Liver (tissue), 8 donors: ENCODE measurements at regions not wholly inside any gene's neighbourhood (a gene's known extent, or its start where the extent isn't known, plus 50 kb on each side); places are given as distances from the start of the nearest gene placed in this dataset.

Experiments used
- DNase-seq: peaks from one replicate; pipeline ENCODE4 v3.0.0-alpha.2; 2017; ENCODE audit warnings: low spot score
- H3K27ac ChIP-seq, 2 donors: one replicate each; pipeline ENCODE4 v1.7.0; 2013; ENCODE audit warnings: inconsistent platforms in 2 of 2, low read length in 2 of 2, control low read depth in 1 of 2, low read depth in 1 of 2, mild to moderate bottlenecking in 1 of 2
- H3K27me3 ChIP-seq, 4 donors: one replicate each; pipeline versions ENCODE4 v1.6.1 to v1.7.0; 2013; ENCODE audit warnings: low read length in 3 of 4, inconsistent platforms in 1 of 4, mild to moderate bottlenecking in 1 of 4, moderate library complexity in 1 of 4; ENCODE audit not compliant: control insufficient read depth in 4 of 4, insufficient read depth in 4 of 4
- H3K36me3 ChIP-seq, 4 donors: one replicate each; pipeline versions ENCODE4 v1.6.1 to v1.7.0; 2013; ENCODE audit warnings: low read length in 3 of 4, mild to moderate bottlenecking in 3 of 4, low read depth in 1 of 4, moderate library complexity in 1 of 4; ENCODE audit not compliant: control insufficient read depth in 4 of 4, insufficient read depth in 3 of 4
- H3K4me1 ChIP-seq, 4 donors: one replicate each; pipeline versions ENCODE4 v1.6.1 to v1.7.0; 2013; ENCODE audit warnings: low read length in 3 of 4, mild to moderate bottlenecking in 3 of 4, moderate library complexity in 1 of 4; ENCODE audit not compliant: control insufficient read depth in 4 of 4, insufficient read depth in 4 of 4
- H3K4me3 ChIP-seq, 3 donors: one replicate each; pipeline versions ENCODE4 v1.6.1 to v1.7.0; 2013; ENCODE audit warnings: low read length in 3 of 3, control low read depth in 1 of 3, low read depth in 1 of 3, mild to moderate bottlenecking in 1 of 3
- H3K9ac ChIP-seq, 2 donors: one replicate each; pipeline ENCODE4 v1.7.0; 2013; ENCODE audit warnings: low read length in 2 of 2, mild to moderate bottlenecking in 2 of 2, moderate library complexity in 2 of 2, control low read depth in 1 of 2, low read depth in 1 of 2
- H3K9me3 ChIP-seq, 4 donors: one replicate each; pipeline versions ENCODE4 v1.6.1 to v1.7.0; 2013; ENCODE audit warnings: low read length in 3 of 4; ENCODE audit not compliant: control insufficient read depth in 4 of 4
- EGR1 ChIP-seq, 2 donors: IDR thresholded peaks; 2 replicates each; pipeline ENCODE4 v1.6.1; 2016 to 2018; ENCODE audit warnings: antibody characterized with exemption in 2 of 2, low read depth in 2 of 2
- FOXA1 ChIP-seq: IDR thresholded peaks from 2 replicates; pipeline ENCODE4 v1.6.1; 2016; ENCODE audit warnings: antibody characterized with exemption
- FOXA2 ChIP-seq: IDR thresholded peaks from 2 replicates; pipeline ENCODE4 v1.6.1; 2016; ENCODE audit warnings: antibody characterized with exemption
- GABPA ChIP-seq, 2 donors: IDR thresholded peaks in 1 of 2; conservative IDR thresholded peaks in 1 of 2; 2 replicates each; pipeline ENCODE4 v1.6.1; 2016; ENCODE audit warnings: antibody characterized with exemption in 2 of 2, mild to moderate bottlenecking in 1 of 2, moderate library complexity in 1 of 2
- HNF4A ChIP-seq, 2 donors: conservative IDR thresholded peaks; 2 replicates each; pipeline ENCODE4 v1.6.1; 2016; ENCODE audit warnings: antibody characterized with exemption in 2 of 2, mild to moderate bottlenecking in 2 of 2
- HNF4G ChIP-seq: IDR thresholded peaks from 2 replicates; pipeline ENCODE4 v1.6.1; 2016; ENCODE audit warnings: antibody characterized with exemption
- JUND ChIP-seq, 2 donors: IDR thresholded peaks; 2 replicates each; pipeline ENCODE4 v1.6.1; 2016; ENCODE audit warnings: antibody characterized with exemption in 2 of 2
- RAD21 ChIP-seq, 2 donors: IDR thresholded peaks; 2 replicates each; pipeline ENCODE4 v1.6.1; 2016; ENCODE audit warnings: antibody characterized with exemption in 2 of 2, mild to moderate bottlenecking in 2 of 2
- RXRA ChIP-seq, 2 donors: IDR thresholded peaks; 2 replicates each; pipeline ENCODE4 v1.6.1; 2017 to 2018; ENCODE audit warnings: antibody characterized with exemption in 2 of 2, mild to moderate bottlenecking in 1 of 2
- SP1 ChIP-seq: IDR thresholded peaks from 2 replicates; pipeline ENCODE4 v1.6.1; 2018; ENCODE audit warnings: antibody characterized with exemption, mild to moderate bottlenecking
- TAF1 ChIP-seq: conservative IDR thresholded peaks from 2 replicates; pipeline ENCODE4 v1.6.1; 2016; ENCODE audit warnings: antibody characterized with exemption, mild to moderate bottlenecking
- YY1 ChIP-seq: IDR thresholded peaks from 2 replicates; pipeline ENCODE4 v1.6.1; 2016; ENCODE audit warnings: antibody characterized with exemption, mild to moderate bottlenecking
- WGBS: extraction: QIAGEN DNeasy Blood & Tissue Kit; methylation state at CpG from one replicate; pipeline ENCODE4 v1.1.7; 2013; 5-methylcytosine and 5-hydroxymethylcytosine counted together
- TF ChIP-seq, protein P1 (sequence below): IDR thresholded peaks from 2 replicates; pipeline ENCODE4 v1.6.1; 2016; ENCODE audit warnings: antibody characterized with exemption
- TF ChIP-seq, protein P2 (sequence below): fragments of 150-350 bp; IDR thresholded peaks from 2 replicates; pipeline ENCODE4 v1.5.1; 2017; ENCODE audit warnings: improper control_type of control experiment, low read depth, low read length; ENCODE audit not compliant: missing input control
- TF ChIP-seq, protein P3 (sequence below): IDR thresholded peaks from 2 replicates; pipeline ENCODE4 v1.6.1; 2016; ENCODE audit warnings: antibody characterized with exemption, mild to moderate bottlenecking
- TF ChIP-seq, protein P4 (sequence below): IDR thresholded peaks from 2 replicates; pipeline ENCODE4 v1.6.1; 2016; ENCODE audit warnings: antibody characterized with exemption
- TF ChIP-seq, protein P5 (sequence below): IDR thresholded peaks from 2 replicates; pipeline ENCODE4 v1.6.1; 2016; ENCODE audit warnings: antibody characterized with exemption
- donor health status: healthy.
- donor health status: healthy.
- donor health status: healthy.
- donor health status: healthy.
- donor health status: healthy.

DNA sequence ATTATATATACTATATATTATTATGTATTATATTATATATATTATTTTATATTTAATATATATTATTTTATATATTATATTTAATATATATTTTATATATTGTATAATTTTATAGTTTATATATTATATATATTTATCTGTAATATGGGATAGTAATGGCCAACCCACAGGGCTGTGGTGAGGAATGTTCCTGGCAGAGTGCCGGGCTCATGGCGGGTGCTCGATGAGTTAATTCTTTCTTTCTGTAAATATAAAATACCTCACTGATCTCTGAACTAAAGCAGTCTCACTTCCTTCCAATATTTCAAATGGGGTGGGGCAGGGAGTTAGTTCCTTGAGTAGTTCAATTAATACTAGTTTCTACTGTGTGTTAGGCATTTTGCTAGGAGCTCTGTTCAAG is 389.4 kb downstream of the TSN start:
- no peak overlapping the region for H3K9ac ChIP-seq
- TF ChIP-seq, protein P1, sequence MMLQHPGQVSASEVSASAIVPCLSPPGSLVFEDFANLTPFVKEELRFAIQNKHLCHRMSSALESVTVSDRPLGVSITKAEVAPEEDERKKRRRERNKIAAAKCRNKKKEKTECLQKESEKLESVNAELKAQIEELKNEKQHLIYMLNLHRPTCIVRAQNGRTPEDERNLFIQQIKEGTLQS, result no peak
- TF ChIP-seq GABPA (IDR thresholded peaks at IDR 0.05 in 1 of 2, conservative IDR thresholded peaks at IDR 0.05 in 1 of 2), result no peak
- no peak for TF ChIP-seq TAF1
- TF ChIP-seq, protein P2, sequence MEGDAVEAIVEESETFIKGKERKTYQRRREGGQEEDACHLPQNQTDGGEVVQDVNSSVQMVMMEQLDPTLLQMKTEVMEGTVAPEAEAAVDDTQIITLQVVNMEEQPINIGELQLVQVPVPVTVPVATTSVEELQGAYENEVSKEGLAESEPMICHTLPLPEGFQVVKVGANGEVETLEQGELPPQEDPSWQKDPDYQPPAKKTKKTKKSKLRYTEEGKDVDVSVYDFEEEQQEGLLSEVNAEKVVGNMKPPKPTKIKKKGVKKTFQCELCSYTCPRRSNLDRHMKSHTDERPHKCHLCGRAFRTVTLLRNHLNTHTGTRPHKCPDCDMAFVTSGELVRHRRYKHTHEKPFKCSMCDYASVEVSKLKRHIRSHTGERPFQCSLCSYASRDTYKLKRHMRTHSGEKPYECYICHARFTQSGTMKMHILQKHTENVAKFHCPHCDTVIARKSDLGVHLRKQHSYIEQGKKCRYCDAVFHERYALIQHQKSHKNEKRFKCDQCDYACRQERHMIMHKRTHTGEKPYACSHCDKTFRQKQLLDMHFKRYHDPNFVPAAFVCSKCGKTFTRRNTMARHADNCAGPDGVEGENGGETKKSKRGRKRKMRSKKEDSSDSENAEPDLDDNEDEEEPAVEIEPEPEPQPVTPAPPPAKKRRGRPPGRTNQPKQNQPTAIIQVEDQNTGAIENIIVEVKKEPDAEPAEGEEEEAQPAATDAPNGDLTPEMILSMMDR, result no peak
- TF ChIP-seq, protein P3, sequence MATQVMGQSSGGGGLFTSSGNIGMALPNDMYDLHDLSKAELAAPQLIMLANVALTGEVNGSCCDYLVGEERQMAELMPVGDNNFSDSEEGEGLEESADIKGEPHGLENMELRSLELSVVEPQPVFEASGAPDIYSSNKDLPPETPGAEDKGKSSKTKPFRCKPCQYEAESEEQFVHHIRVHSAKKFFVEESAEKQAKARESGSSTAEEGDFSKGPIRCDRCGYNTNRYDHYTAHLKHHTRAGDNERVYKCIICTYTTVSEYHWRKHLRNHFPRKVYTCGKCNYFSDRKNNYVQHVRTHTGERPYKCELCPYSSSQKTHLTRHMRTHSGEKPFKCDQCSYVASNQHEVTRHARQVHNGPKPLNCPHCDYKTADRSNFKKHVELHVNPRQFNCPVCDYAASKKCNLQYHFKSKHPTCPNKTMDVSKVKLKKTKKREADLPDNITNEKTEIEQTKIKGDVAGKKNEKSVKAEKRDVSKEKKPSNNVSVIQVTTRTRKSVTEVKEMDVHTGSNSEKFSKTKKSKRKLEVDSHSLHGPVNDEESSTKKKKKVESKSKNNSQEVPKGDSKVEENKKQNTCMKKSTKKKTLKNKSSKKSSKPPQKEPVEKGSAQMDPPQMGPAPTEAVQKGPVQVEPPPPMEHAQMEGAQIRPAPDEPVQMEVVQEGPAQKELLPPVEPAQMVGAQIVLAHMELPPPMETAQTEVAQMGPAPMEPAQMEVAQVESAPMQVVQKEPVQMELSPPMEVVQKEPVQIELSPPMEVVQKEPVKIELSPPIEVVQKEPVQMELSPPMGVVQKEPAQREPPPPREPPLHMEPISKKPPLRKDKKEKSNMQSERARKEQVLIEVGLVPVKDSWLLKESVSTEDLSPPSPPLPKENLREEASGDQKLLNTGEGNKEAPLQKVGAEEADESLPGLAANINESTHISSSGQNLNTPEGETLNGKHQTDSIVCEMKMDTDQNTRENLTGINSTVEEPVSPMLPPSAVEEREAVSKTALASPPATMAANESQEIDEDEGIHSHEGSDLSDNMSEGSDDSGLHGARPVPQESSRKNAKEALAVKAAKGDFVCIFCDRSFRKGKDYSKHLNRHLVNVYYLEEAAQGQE, result no peak
- no peak for TF ChIP-seq FOXA1
- no peak for TF ChIP-seq JUND (IDR thresholded peaks at IDR 0.05)
- TF ChIP-seq, protein P4, sequence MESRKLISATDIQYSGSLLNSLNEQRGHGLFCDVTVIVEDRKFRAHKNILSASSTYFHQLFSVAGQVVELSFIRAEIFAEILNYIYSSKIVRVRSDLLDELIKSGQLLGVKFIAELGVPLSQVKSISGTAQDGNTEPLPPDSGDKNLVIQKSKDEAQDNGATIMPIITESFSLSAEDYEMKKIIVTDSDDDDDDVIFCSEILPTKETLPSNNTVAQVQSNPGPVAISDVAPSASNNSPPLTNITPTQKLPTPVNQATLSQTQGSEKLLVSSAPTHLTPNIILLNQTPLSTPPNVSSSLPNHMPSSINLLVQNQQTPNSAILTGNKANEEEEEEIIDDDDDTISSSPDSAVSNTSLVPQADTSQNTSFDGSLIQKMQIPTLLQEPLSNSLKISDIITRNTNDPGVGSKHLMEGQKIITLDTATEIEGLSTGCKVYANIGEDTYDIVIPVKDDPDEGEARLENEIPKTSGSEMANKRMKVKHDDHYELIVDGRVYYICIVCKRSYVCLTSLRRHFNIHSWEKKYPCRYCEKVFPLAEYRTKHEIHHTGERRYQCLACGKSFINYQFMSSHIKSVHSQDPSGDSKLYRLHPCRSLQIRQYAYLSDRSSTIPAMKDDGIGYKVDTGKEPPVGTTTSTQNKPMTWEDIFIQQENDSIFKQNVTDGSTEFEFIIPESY, result no peak
- no peak for TF ChIP-seq RAD21 (IDR thresholded peaks at IDR 0.05)
- no peaks in the 10 kb centered on the region for H3K36me3 ChIP-seq
- no peaks in the 10 kb centered on the region for H3K27me3 ChIP-seq
- WGBS, result 92% methylated on average over 3 of the region's 3 CpGs
- DNase-seq, result no peak
- H3K27ac ChIP-seq, result no peak overlapping the region
- H3K9me3 ChIP-seq, result no peaks in the 10 kb centered on the region
- no peak overlapping the region for H3K4me3 ChIP-seq
- H3K4me1 ChIP-seq, result no peaks in the 10 kb centered on the region

DNA sequence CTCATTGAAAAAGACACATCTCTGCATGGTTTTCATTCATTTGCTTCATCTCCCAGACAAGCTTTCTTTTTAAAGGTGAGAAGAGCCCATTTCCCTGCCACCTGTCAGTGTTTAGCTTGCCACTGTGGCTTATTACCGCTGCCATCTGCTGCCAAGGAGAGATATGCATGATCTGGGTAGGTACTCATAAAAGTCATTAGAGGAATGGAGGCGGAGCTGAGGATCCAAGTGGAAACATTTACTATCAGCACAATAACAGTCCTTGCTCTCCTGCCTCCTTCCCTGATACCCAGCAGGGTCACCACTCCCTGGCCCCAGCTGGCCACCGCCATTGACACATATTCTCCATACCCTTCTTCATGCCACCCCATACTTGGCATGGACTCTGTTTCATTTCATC is 390.4 kb downstream of the TSN start:
- no peak overlapping the region for H3K4me3 ChIP-seq
- H3K9me3 ChIP-seq, result no peaks in the 10 kb centered on the region
- WGBS, result 84% methylated on average over 3 of the region's 3 CpGs
- H3K9ac ChIP-seq, result no peak overlapping the region
- DNase-seq, result peak; percentile 16
- H3K36me3 ChIP-seq, result no peaks in the 10 kb centered on the region
- no peak for TF ChIP-seq FOXA2
- TF ChIP-seq, protein P3, result no peak
- no peak for TF ChIP-seq EGR1 (IDR thresholded peaks at IDR 0.05; ENCODE audit: low read depth in 2 of 2)
- TF ChIP-seq YY1, result no peak
- TF ChIP-seq TAF1, result no peak
- no peak for TF ChIP-seq HNF4A (conservative IDR thresholded peaks at IDR 0.05)
- TF ChIP-seq HNF4G, result no peak
- no peak for TF ChIP-seq FOXA1
- TF ChIP-seq SP1, result no peak
- TF ChIP-seq, protein P2, result no peak
- TF ChIP-seq, protein P1, result no peak
- TF ChIP-seq RXRA (IDR thresholded peaks at IDR 0.05), result no peak
- TF ChIP-seq, protein P5, sequence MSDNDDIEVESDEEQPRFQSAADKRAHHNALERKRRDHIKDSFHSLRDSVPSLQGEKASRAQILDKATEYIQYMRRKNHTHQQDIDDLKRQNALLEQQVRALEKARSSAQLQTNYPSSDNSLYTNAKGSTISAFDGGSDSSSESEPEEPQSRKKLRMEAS, result no peak
- H3K27ac ChIP-seq, result no peak overlapping the region
- no peaks in the 10 kb centered on the region for H3K4me1 ChIP-seq
- peaks cover 0 to 2% (median 0%) of the 10 kb centered on the region in 4 donors for H3K27me3 ChIP-seq
